A204.1 (cell line): ENCODE measurements at regions not wholly inside any gene's neighbourhood (a gene's known extent, or its start where the extent isn't known, plus 50 kb on each side); places are given as distances from the start of the nearest gene placed in this dataset.

ENCODE experiments used
- FAIRE-seq: peaks from 2 replicates; lab custom pipeline; 2012; peaks lifted over from hg19 to GRCh38; lab: Jason Lieb, UNC

DNA sequence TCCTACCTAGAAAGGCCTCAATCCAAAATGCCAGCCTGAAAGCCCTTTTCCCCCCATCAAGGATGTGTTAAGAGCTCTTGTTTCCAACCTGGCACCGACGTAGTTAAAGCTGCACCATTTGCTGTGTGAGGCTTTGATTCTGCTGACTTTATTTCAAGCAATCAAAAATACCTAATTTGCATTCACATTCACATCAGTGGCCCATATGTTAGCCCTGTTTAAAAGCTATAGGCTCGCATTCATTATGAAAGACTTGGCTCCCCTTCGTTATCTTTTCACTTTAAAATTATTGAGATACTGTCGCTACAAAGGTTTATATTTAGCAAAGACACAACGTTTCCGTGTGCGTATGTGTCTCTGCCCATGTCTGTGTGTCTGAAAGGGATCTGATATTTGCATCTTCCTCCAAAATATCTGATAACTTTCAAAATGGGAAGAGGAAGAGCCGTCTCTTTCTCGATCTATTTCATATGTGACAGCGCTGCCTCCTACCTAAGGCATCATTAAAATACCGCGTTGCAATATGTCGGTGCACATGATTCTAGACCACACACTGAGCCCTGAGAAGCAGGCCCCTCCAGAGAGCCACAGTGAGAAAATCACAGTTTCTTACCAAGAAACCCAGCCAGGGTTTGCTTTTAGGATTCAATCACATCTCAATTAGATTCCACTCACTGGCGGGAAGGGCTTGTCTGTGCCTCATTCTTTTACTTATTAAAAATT is 57.1 kb upstream of the ITPRID1 start:
- FAIRE-seq, result no peak

DNA sequence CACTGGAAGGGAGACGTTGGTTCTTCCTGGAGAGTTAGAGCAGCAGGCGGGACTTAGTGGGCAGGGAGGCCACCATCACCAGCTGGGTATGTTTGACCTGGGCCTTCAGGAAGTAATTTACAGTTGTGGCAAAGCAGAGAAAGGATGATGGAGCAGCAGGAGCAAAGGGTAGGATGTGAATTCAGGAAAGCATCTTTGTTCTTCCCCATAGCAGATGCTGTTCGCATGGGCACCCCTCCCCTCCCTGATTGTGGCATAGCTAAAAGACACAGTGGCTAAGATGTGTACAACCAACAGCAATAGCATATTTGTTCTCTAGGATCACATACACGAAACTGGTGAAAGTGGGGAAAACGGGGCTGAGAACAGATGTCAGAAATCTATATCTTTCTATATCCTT is 56.3 kb upstream of the ITPRID1 start:
- FAIRE-seq, result no peak

DNA sequence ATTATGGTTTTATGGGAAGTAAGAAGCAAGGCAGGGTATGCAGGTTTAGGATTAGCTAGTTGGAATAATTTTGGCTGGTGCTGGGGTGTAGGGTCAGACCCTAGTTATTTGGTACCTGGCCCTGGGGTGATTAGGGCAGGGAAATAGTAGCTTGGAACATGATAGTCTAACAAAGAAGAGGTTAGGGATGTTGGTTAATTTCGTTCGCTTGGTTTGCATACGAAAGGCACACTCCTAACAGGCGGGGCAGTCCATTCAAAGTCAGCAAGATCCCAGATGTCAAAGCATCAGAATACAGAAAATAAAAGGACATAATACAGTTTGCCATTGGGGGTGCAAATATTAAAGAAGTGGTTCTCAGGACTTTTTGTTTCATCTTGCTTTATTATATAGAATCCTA is 55.7 kb upstream of the ITPRID1 start:
- FAIRE-seq, result no peak

DNA sequence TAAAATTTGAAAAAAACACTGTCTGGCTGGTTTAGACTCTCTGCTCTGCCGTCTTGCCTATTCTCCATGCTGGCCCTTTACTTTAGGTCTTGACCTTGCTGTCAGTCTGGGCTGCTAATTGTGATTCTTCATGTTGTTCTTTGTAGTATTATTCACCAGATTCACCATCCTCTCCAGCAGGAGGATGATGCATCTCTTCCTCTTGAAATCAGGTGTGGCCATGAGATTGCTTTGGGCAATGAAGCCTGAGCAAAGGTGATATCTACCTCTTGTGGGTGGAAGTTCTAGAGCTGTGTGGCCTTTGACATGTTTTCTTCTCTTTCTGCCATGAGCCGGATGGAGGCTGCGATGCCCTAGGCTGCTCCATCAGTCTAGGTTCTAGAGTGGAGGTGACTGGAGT is 51.3 kb upstream of the ITPRID1 start:
- FAIRE-seq, result no peak
